Testis (tissue), 2 donors: ENCODE measurements at regions not wholly inside any gene's neighbourhood (a gene's known extent, or its start where the extent isn't known, plus 50 kb on each side); places are given as distances from the start of the nearest gene placed in this dataset.

Source experiments
- CTCF ChIP-seq, 3 experiments: fragments of 450-650 bp in 2 of 3; fragments of 200-600 bp in 1 of 3; sonication (generic) in 1 of 3; IDR thresholded peaks; one replicate each; pipeline ENCODE4 v1.5.1; 2016 to 2019; ENCODE audit warnings: antibody characterized with exemption in 3 of 3, mild to moderate bottlenecking in 2 of 3, moderate library complexity in 1 of 3
- POLR2A ChIP-seq: fragments of 450-650 bp; IDR thresholded peaks from one replicate; pipeline ENCODE4 v1.6.1; 2017; ENCODE audit warnings: antibody characterized with exemption, mild to moderate bottlenecking, moderate library complexity

- TF ChIP-seq CTCF (IDR thresholded peaks at IDR 0.05) = peak in 2 of 3 experiments; percentile 7 to 19
- no peak for TF ChIP-seq POLR2A
Measured at GRCh38 chr14:23895480-23895879, 58.1 kb upstream of the DHRS4 start.
